ENCODE measurements at regions not wholly inside any gene's neighbourhood (a gene's known extent, or its start where the extent isn't known, plus 50 kb on each side); places are given as distances from the start of the nearest gene placed in this dataset.

DNA sequence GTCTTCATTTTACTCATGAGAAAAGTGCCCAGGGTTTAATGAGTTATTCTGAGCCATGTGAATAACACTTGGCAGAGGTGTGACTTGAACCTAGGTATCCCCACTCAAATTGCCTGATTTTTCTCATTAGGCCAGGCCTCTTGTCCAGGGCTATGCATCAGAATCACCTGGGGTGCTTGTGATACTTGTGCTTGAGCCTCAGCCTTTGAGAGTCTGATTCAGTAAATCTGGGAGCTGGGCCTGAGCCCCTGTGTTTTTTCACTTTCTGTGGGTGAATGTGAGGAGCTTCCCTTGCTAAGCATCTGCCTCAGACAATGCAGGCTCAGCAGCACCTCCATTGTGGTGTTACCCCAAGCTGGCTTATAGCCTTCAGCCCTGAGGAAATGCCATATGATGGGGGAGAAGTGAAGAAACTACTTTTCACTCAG, 127.1 kb downstream of the S1PR1 start:
- TF ChIP-seq TAF1 (IDR thresholded peaks at IDR 0.05; ENCODE audit: low read depth) (no peak), RAD21 (IDR thresholded peaks at IDR 0.05; ENCODE audit: low read depth) (no peak), EGR1 (IDR thresholded peaks at IDR 0.05) (no peak), NFIC (IDR thresholded peaks at IDR 0.05) (no peak), YY1 (IDR thresholded peaks at IDR 0.05; ENCODE audit: low read depth) (no peak), CEBPB (IDR thresholded peaks at IDR 0.05) (no peak), FOXM1 (IDR thresholded peaks at IDR 0.05; ENCODE audit: borderline replicate concordance, low read depth) (no peak), TEAD4 (IDR thresholded peaks at IDR 0.05) (no peak), CREB1 (IDR thresholded peaks at IDR 0.05; ENCODE audit: low read depth) (no peak)
- TF ChIP-seq, protein P1, sequence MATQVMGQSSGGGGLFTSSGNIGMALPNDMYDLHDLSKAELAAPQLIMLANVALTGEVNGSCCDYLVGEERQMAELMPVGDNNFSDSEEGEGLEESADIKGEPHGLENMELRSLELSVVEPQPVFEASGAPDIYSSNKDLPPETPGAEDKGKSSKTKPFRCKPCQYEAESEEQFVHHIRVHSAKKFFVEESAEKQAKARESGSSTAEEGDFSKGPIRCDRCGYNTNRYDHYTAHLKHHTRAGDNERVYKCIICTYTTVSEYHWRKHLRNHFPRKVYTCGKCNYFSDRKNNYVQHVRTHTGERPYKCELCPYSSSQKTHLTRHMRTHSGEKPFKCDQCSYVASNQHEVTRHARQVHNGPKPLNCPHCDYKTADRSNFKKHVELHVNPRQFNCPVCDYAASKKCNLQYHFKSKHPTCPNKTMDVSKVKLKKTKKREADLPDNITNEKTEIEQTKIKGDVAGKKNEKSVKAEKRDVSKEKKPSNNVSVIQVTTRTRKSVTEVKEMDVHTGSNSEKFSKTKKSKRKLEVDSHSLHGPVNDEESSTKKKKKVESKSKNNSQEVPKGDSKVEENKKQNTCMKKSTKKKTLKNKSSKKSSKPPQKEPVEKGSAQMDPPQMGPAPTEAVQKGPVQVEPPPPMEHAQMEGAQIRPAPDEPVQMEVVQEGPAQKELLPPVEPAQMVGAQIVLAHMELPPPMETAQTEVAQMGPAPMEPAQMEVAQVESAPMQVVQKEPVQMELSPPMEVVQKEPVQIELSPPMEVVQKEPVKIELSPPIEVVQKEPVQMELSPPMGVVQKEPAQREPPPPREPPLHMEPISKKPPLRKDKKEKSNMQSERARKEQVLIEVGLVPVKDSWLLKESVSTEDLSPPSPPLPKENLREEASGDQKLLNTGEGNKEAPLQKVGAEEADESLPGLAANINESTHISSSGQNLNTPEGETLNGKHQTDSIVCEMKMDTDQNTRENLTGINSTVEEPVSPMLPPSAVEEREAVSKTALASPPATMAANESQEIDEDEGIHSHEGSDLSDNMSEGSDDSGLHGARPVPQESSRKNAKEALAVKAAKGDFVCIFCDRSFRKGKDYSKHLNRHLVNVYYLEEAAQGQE (IDR thresholded peaks at IDR 0.05; ENCODE audit: low read depth), result no peak

DNA sequence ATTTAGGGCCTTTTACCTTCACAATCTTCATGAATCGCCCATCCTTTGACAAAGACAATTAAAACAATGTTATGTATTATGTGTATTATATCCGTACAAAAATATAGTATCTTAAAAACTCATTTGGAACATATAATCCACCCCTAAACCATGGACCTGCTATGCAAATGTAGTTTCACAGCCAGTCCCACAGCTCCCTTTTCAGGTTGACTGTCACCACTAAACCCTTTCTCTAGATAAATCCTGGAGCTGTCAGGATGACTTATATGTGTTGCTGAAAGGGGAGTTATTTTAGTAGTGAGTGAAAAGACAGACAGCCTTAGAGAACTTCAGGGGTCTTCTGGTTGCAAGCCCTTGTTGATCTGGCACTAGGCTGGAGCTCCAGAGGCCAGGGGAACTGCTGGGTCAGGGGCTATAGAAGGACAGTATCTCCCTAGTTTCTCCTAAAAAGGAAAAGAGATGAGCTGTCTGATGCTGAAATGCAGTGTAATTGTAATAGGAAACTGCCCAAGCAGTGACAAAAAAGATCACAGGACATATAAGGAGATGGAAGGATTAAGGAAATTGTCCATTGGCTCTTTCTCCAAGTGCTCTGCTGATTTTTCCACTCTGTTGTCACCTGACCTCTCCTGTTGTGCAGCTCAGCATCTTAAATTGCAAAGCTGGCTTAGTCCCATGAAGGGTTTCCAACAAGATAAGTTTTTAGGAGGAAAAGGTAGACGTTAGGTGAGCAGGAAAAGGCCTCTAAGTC, 127.7 kb downstream of the S1PR1 start:
- no peak for TF ChIP-seq FOXM1 (IDR thresholded peaks at IDR 0.05; ENCODE audit: borderline replicate concordance, low read depth)
- no peak for TF ChIP-seq TCF12 (IDR thresholded peaks at IDR 0.05; ENCODE audit: low read depth)
- TF ChIP-seq TAF1 (IDR thresholded peaks at IDR 0.05; ENCODE audit: low read depth), result no peak
- TF ChIP-seq, protein P2, sequence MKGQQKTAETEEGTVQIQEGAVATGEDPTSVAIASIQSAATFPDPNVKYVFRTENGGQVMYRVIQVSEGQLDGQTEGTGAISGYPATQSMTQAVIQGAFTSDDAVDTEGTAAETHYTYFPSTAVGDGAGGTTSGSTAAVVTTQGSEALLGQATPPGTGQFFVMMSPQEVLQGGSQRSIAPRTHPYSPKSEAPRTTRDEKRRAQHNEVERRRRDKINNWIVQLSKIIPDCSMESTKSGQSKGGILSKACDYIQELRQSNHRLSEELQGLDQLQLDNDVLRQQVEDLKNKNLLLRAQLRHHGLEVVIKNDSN (IDR thresholded peaks at IDR 0.05), result no peak
- TF ChIP-seq TEAD4 (IDR thresholded peaks at IDR 0.05), result no peak
- no peak for TF ChIP-seq EGR1 (IDR thresholded peaks at IDR 0.05)
- TF ChIP-seq, protein P1 (IDR thresholded peaks at IDR 0.05; ENCODE audit: low read depth), result no peak
- no peak for TF ChIP-seq NFIC (IDR thresholded peaks at IDR 0.05)
- TF ChIP-seq, protein P3, sequence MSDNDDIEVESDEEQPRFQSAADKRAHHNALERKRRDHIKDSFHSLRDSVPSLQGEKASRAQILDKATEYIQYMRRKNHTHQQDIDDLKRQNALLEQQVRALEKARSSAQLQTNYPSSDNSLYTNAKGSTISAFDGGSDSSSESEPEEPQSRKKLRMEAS (IDR thresholded peaks at IDR 0.05), result no peak
- no peak for TF ChIP-seq CEBPB (IDR thresholded peaks at IDR 0.05)
- no peak for TF ChIP-seq CREB1 (IDR thresholded peaks at IDR 0.05; ENCODE audit: low read depth)
- TF ChIP-seq EP300 (IDR thresholded peaks at IDR 0.05; ENCODE audit: borderline replicate concordance), result no peak
- no peak for TF ChIP-seq YY1 (IDR thresholded peaks at IDR 0.05; ENCODE audit: low read depth)
- TF ChIP-seq ZBTB7A (IDR thresholded peaks at IDR 0.05; ENCODE audit: low read depth), result no peak
- TF ChIP-seq RAD21 (IDR thresholded peaks at IDR 0.05; ENCODE audit: low read depth), result no peak

DNA sequence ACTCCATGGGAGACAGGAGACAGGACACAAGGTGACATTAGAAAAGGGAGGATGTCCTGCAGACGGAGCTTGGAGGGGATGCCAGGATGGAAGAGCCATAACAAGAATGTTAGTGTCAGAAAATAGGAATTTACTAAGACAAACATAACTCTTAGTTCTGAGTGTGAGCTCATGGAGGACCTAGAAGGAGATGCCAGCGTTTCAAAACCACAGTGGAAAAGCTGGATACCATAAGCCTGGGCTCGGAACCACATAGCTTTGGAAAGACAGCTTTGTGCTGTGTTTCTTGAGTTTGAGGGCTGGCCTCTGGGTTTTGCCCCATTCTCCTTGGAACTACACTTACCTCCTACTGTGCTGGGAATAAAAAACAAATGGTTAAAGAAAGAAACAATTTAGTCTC, 128.4 kb downstream of the S1PR1 start:
- no peak for TF ChIP-seq YY1 (IDR thresholded peaks at IDR 0.05; ENCODE audit: low read depth)
- TF ChIP-seq CREB1 (IDR thresholded peaks at IDR 0.05; ENCODE audit: low read depth), result no peak

DNA sequence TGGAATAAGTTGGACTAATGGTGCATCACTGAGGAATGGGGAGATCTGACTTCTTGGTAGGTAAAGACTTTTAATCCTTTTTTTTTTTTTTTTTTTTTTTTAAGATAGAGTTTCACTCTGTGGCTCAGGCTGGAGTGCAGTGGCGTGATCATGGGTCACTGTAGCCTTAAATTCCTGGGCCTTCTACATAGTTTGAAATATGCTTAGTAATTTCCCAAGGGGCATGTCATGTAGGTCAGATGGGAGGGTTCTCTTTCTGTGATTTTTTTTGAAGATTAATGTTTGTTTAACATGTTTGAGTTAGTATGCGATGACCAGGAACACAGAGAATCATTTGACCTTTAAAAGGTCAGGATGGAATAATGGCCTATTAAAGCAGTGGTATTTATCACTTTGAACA, 129.1 kb downstream of the S1PR1 start:
- no peak for TF ChIP-seq EGR1 (IDR thresholded peaks at IDR 0.05)
- TF ChIP-seq ZBTB7A (IDR thresholded peaks at IDR 0.05; ENCODE audit: low read depth), result no peak
- no peak for TF ChIP-seq NFIC (IDR thresholded peaks at IDR 0.05)
- TF ChIP-seq FOXM1 (IDR thresholded peaks at IDR 0.05; ENCODE audit: borderline replicate concordance, low read depth), result no peak
- no peak for TF ChIP-seq TAF1 (IDR thresholded peaks at IDR 0.05; ENCODE audit: low read depth)
- TF ChIP-seq CREB1 (IDR thresholded peaks at IDR 0.05; ENCODE audit: low read depth), result no peak
- no peak for TF ChIP-seq EP300 (IDR thresholded peaks at IDR 0.05; ENCODE audit: borderline replicate concordance)
- TF ChIP-seq, protein P1 (IDR thresholded peaks at IDR 0.05; ENCODE audit: low read depth), result no peak

DNA sequence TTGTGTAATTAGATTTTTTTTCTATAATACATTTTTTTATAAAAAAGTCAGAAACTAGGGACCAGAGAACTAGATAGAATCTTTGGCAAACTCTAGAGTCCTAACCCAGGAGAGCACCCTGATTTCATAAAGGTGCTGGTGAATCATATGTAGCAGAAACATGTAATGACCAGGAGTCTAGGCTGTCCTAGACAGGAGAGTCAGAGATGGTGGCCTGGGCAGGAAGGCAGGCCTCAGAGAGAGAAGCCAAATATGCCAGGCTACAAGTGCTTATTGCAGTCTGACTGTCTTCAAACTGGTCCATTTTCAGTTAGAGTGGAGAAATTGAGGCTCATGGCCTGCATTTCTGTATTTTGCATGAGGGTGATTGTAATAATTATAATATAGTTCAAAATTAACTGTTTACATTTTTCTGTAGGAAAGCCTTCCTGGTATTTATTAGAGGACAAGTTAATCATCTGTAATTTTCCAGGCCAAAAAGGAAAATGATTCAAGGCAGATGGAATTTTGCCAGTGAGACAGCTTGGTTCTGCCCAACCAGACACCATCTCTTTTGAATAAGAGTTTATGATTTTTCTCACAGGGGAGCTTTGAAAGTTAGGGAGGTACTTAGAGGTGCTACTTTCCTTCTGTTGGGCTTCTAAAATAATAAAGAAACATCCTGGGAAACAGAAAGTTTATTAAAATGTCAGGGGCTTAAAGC, 129.8 kb downstream of the S1PR1 start:
- TF ChIP-seq NFIC (IDR thresholded peaks at IDR 0.05) (no peak), RAD21 (IDR thresholded peaks at IDR 0.05; ENCODE audit: low read depth) (no peak), FOXM1 (IDR thresholded peaks at IDR 0.05; ENCODE audit: borderline replicate concordance, low read depth) (no peak), TEAD4 (IDR thresholded peaks at IDR 0.05) (no peak), CEBPB (IDR thresholded peaks at IDR 0.05) (no peak), CREB1 (IDR thresholded peaks at IDR 0.05; ENCODE audit: low read depth) (no peak), YY1 (IDR thresholded peaks at IDR 0.05; ENCODE audit: low read depth) (no peak), EGR1 (IDR thresholded peaks at IDR 0.05) (no peak), ZBTB7A (IDR thresholded peaks at IDR 0.05; ENCODE audit: low read depth) (no peak), TAF1 (IDR thresholded peaks at IDR 0.05; ENCODE audit: low read depth) (no peak), TCF12 (IDR thresholded peaks at IDR 0.05; ENCODE audit: low read depth) (no peak)
- TF ChIP-seq, protein P3 (IDR thresholded peaks at IDR 0.05), result no peak
- TF ChIP-seq, protein P1 (IDR thresholded peaks at IDR 0.05; ENCODE audit: low read depth), result no peak

Measured in Ishikawa (cell line).